Stimulated activated naive CD8-positive, alpha-beta T cell treated with anti-CD3 and anti-CD28 coated beads, Interleukin-15, Interleukin-2, amounts not matched to agents 100 ng/mL and 50 ng/mL, for 24 hours (primary cell): ENCODE measurements at regions not wholly inside any gene's neighbourhood (a gene's known extent, or its start where the extent isn't known, plus 50 kb on each side); places are given as distances from the start of the nearest gene placed in this dataset.
"Not testable (repeated sequence)": the region's sequence is repeated elsewhere in the genome, so short reads cannot be mapped to it uniquely, and the experiment has no call there.

Experiments used
- H3K27ac Mint-ChIP-seq: one replicate; pipeline ENCODE4 v1.8.0; 2021; ENCODE audit warnings: mild to moderate bottlenecking, mixed read lengths
- H3K27me3 Mint-ChIP-seq: one replicate; pipeline ENCODE4 v1.8.0; 2021; ENCODE audit warnings: mixed read lengths
- H3K36me3 Mint-ChIP-seq: one replicate; pipeline ENCODE4 v1.8.0; 2021; ENCODE audit warnings: low read depth, mixed read lengths
- H3K4me1 Mint-ChIP-seq: one replicate; pipeline ENCODE4 v1.8.0; 2021; ENCODE audit warnings: low read depth, mixed read lengths
- H3K4me3 Mint-ChIP-seq: one replicate; pipeline ENCODE4 v1.8.0; 2021; ENCODE audit warnings: mild to moderate bottlenecking, mixed read lengths
- H3K9me3 Mint-ChIP-seq: one replicate; pipeline ENCODE4 v1.8.0; 2021; ENCODE audit warnings: mixed read lengths

GRCh38 chr7:138169441-138169851, 93.2 kb downstream of the AKR1D1 start:
- Mint-ChIP-seq H3K36me3 (peaks cover 1% of the 10 kb centered on the region), H3K27me3 (peaks cover 23% of the 10 kb centered on the region), H3K9me3 (peaks cover 11% of the 10 kb centered on the region), H3K4me1 (peaks cover 20% of the 10 kb centered on the region), H3K4me3 (no peak overlapping the region), H3K27ac (no peak overlapping the region)

DNA sequence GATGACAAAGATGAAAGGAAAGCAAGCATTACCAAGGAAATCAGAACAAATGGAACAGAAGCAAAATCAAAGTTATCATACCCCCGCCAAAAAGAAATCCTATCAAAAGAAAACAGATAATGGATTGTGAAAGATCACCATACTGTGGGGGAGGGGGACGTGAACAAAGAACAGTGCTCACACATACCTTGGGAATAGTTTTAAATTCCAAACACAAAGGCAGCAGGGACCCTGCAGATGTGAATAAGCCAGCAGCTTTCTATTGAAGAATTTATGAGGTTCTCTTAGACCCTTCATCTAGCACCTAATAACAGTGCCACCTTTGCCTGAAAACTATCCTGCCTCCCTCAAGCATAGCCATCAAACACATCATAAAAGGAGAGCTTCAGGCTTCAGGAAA, 94.0 kb downstream of the AKR1D1 start:
- Mint-ChIP-seq H3K36me3 (no peaks in the 10 kb centered on the region), H3K27ac (no peak overlapping the region), H3K9me3 (peaks cover 10% of the 10 kb centered on the region), H3K4me1 (peaks cover 20% of the 10 kb centered on the region), H3K27me3 (peaks cover 23% of the 10 kb centered on the region), H3K4me3 (no peak overlapping the region)

GRCh38 chr7:138170959-138171703, 94.9 kb downstream of the AKR1D1 start:
- H3K9me3 Mint-ChIP-seq = peaks cover 10% of the 10 kb centered on the region
- H3K36me3 Mint-ChIP-seq = no peaks in the 10 kb centered on the region
- H3K4me3 Mint-ChIP-seq = no peak overlapping the region
- H3K4me1 Mint-ChIP-seq = peaks cover 20% of the 10 kb centered on the region
- peaks cover 25% of the 10 kb centered on the region for H3K27me3 Mint-ChIP-seq
- H3K27ac Mint-ChIP-seq = no peak overlapping the region

- H3K4me3 Mint-ChIP-seq = no peak overlapping the region
- no peak overlapping the region for H3K27ac Mint-ChIP-seq
- H3K36me3 Mint-ChIP-seq = no peaks in the 10 kb centered on the region
- peaks cover 10% of the 10 kb centered on the region for H3K9me3 Mint-ChIP-seq
- H3K27me3 Mint-ChIP-seq = peaks cover 31% of the 10 kb centered on the region
- H3K4me1 Mint-ChIP-seq = peaks cover 20% of the 10 kb centered on the region
These were observed 97.3 kb downstream of the AKR1D1 start for GRCh38 chr7:138173548-138173947.

GRCh38 chr7:138176060-138176459, 99.8 kb downstream of the AKR1D1 start:
- H3K27ac Mint-ChIP-seq = no peak overlapping the region
- H3K36me3 Mint-ChIP-seq = no peaks in the 10 kb centered on the region
- H3K4me3 Mint-ChIP-seq = no peak overlapping the region
- H3K27me3 Mint-ChIP-seq = peaks cover 20% of the 10 kb centered on the region
- H3K4me1 Mint-ChIP-seq = peaks cover 5% of the 10 kb centered on the region
- peaks cover 10% of the 10 kb centered on the region for H3K9me3 Mint-ChIP-seq

DNA sequence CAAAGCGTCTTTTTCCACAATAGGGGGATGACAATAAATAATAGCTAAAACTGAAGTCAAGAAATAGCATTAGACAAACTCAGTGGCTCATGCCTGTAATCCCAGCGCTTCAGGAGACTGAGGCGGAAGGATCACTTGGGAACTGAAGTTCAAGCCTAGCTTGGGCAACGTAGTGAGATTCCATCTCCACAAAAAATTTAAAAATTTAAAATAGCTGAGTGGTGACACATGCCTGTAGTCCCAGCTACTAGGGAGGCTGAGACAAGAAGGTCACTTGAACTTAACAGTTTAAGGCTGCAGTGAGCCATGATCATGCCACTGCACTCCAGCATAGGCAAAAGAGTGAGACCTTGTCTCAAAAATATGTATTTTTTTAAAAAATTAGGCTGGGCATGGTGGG, 107.9 kb downstream of the AKR1D1 start:
- Mint-ChIP-seq H3K4me3 (no peak overlapping the region), H3K4me1 (no peaks in the 10 kb centered on the region), H3K27ac (no peak overlapping the region), H3K9me3 (peaks cover 8% of the 10 kb centered on the region), H3K36me3 (no peaks in the 10 kb centered on the region), H3K27me3 (no peaks in the 10 kb centered on the region)

GRCh38 chr7:138185132-138185908, 109.1 kb downstream of the AKR1D1 start:
- no peak overlapping the region for H3K4me3 Mint-ChIP-seq
- no peak overlapping the region for H3K27ac Mint-ChIP-seq
- H3K4me1 Mint-ChIP-seq = no peaks in the 10 kb centered on the region
- no peaks in the 10 kb centered on the region for H3K27me3 Mint-ChIP-seq
- H3K9me3 Mint-ChIP-seq = peaks cover 8% of the 10 kb centered on the region
- no peaks in the 10 kb centered on the region for H3K36me3 Mint-ChIP-seq

- Mint-ChIP-seq H3K9me3 (peaks cover 8% of the 10 kb centered on the region), H3K4me3 (no peak overlapping the region), H3K27me3 (no peaks in the 10 kb centered on the region), H3K4me1 (no peaks in the 10 kb centered on the region), H3K27ac (no peak overlapping the region), H3K36me3 (no peaks in the 10 kb centered on the region)
These were observed 110.7 kb downstream of the AKR1D1 start for GRCh38 chr7:138186951-138187351.

- H3K4me3 Mint-ChIP-seq = no peak overlapping the region
- H3K9me3 Mint-ChIP-seq = peaks cover 8% of the 10 kb centered on the region
- no peak overlapping the region for H3K27ac Mint-ChIP-seq
- H3K36me3 Mint-ChIP-seq = no peaks in the 10 kb centered on the region
- no peaks in the 10 kb centered on the region for H3K27me3 Mint-ChIP-seq
- no peaks in the 10 kb centered on the region for H3K4me1 Mint-ChIP-seq
These were observed 112.1 kb downstream of the AKR1D1 start for GRCh38 chr7:138188290-138188858.

GRCh38 chr7:138194567-138194966, 118.3 kb downstream of the AKR1D1 start:
- Mint-ChIP-seq H3K36me3 (no peaks in the 10 kb centered on the region), H3K27ac (no peak overlapping the region), H3K27me3 (peaks cover 4% of the 10 kb centered on the region), H3K4me1 (no peaks in the 10 kb centered on the region), H3K4me3 (no peak overlapping the region), H3K9me3 (no peaks in the 10 kb centered on the region)

DNA sequence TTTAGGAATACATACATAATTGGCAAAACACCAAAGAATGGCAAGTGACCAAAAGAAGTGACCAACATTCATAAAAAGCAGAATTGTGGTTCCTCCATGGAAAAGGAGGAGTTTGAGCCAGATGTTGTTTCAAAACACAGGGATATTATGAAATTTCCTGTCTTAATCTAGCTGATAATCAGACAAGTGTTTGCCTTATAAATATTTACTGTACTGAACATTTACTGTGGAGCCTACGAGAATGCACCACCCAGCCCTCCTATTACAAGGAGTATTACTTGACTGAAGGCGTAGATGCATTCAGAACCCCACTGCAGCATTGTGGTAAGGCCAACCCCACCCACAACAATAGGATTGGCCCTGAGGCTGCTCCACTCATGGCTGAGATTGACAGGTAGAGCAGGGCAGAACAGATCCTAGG, 118.9 kb downstream of the AKR1D1 start:
- no peak overlapping the region for H3K4me3 Mint-ChIP-seq
- no peak overlapping the region for H3K27ac Mint-ChIP-seq
- peaks cover 4% of the 10 kb centered on the region for H3K27me3 Mint-ChIP-seq
- no peaks in the 10 kb centered on the region for H3K9me3 Mint-ChIP-seq
- H3K4me1 Mint-ChIP-seq = no peaks in the 10 kb centered on the region
- no peaks in the 10 kb centered on the region for H3K36me3 Mint-ChIP-seq

- H3K27me3 Mint-ChIP-seq, H3K4me3 Mint-ChIP-seq, H3K9me3 Mint-ChIP-seq, H3K36me3 Mint-ChIP-seq, H3K4me1 Mint-ChIP-seq, H3K27ac Mint-ChIP-seq: not testable (repeated sequence)
These were observed 120.3 kb downstream of the AKR1D1 start for GRCh38 chr7:138196503-138196946.

DNA sequence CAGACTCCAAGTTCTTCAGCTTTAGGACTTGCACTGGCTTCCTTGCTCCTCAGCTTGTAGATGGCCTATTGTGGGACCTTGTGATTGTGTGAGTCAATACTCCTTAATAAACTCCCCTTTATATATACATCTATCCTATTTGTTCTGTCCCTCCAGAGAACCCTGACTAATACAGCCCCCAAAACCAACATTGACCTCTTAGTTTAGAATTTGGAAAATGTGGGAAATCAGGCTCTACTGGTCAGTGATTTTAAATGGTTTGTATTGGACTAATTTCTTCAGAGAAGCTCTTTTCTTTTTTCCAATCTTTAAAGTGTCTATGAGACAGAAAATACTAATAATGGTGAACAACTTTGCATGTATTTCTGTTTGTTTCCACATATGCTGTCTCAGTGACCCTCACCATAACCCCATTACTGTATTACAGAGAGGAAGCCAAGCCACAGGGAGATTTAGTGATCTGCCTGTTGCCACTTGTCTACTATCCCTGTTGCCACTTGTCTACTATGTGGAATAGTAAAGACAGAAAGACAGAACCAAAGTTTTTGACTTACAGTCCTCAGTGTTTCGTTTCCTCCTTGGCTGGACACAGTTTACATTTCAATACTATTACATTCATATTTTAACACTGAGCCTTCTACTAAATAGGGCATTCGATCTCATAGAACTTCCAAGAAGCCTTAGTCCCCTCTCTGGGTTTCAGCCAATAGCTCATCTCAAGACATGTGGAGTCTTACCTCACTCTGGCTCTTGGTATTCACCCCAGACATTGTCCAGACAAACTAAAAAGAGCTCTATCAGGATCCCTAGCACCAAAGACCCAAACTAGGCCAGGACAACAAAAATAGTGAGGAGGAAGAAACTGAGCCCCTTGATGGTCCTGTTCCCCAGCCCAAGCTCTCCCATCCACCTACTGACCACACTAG, 121.0 kb downstream of the AKR1D1 start:
- Mint-ChIP-seq H3K4me3 (no peak overlapping the region), H3K27ac (no peak overlapping the region), H3K4me1 (no peaks in the 10 kb centered on the region)

DNA sequence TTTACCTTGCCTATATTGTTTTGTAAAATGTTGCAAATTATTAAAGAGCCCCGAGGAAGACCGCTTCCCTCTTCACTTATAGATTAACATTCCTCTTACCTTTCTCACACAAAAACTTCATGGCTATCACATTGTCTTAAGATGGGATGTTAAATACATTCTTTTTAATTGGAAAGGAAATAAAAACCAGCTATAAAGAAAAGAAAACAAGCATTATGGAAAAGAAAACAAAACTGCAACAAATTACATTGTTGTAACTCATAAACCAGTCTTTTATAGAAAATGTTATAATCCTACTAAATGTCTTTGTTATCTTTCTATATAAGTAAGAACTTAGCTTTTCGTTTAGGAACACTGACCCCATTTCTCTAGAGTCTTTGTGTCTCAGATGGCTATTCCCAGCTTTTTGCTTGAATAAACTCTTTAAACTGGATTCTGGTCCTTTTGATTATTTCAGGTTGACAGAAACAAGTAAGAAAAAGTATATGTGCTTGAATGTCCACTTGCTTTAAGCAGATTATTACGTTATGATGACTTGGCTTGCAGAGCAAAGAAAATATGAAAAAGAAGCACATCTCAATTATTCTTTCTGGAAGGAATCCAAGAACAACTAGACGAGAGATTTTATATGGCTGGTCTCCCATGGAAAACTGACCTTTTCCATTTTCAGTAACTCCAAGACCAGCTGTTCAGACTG, 128.2 kb downstream of the AKR1D1 start:
- Mint-ChIP-seq H3K27me3 (no peaks in the 10 kb centered on the region), H3K9me3 (no peaks in the 10 kb centered on the region), H3K36me3 (no peaks in the 10 kb centered on the region), H3K4me1 (no peaks in the 10 kb centered on the region), H3K4me3 (no peak overlapping the region), H3K27ac (no peak overlapping the region)

More for the DNA sequence above, 121.0 kb downstream of the AKR1D1 start:
- Mint-ChIP-seq H3K27me3 (peaks cover 4% of the 10 kb centered on the region), H3K9me3 (no peaks in the 10 kb centered on the region), H3K36me3 (no peaks in the 10 kb centered on the region)
